ENCODE measurements at regions not wholly inside any gene's neighbourhood (a gene's known extent, or its start where the extent isn't known, plus 50 kb on each side); places are given as distances from the start of the nearest gene placed in this dataset.

GRCh38 chr18:78113136-78113939 is 863.7 kb downstream of the GALR1 start:
- DNase-seq (ENCODE audit: low read depth, low spot score) = no peak
- no peak overlapping the region for H2AFZ ChIP-seq (ENCODE audit: control insufficient read depth, low read length)

GRCh38 chr18:78113940-78114251 is 864.2 kb downstream of the GALR1 start:
- no peak overlapping the region for H2AFZ ChIP-seq (ENCODE audit: control insufficient read depth, low read length)
- TF ChIP-seq EZH2 (IDR thresholded peaks at IDR 0.05; ENCODE audit: low read length) (no peak), CTCF (optimal IDR thresholded peaks at IDR 0.05 in 1 of 3, IDR thresholded peaks at IDR 0.05 in 1 of 3, conservative IDR thresholded peaks at IDR 0.05 in 1 of 3; ENCODE audit: extremely low read depth in 1 of 3, insufficient read depth in 2 of 3, low read length in 3 of 3) (no peak)
- no peaks in the 10 kb centered on the region for H3K27me3 ChIP-seq (ENCODE audit: control insufficient read depth, extremely low read depth, insufficient read depth, low read length)
- peaks cover 3% of the 10 kb centered on the region for H3K9me3 ChIP-seq (ENCODE audit: control insufficient read depth, low read depth, low read length)
- no peak overlapping the region for H3K27ac ChIP-seq (ENCODE audit: control insufficient read depth, insufficient read depth, low read length)
- no peak overlapping the region for H3K4me3 ChIP-seq (ENCODE audit: control insufficient read depth in 2 of 3, extremely low read depth in 1 of 3, insufficient read depth in 2 of 3, low read depth in 1 of 3, low read length in 3 of 3)
- H3K4me1 ChIP-seq (ENCODE audit: control insufficient read depth, extremely low read depth, insufficient read depth, low read length) = no peaks in the 10 kb centered on the region
- no peak for FAIRE-seq
- DNase-seq (ENCODE audit: low read depth, low spot score) = no peak
- dilution Hi-C loops (cut with MboI; ENCODE audit: extremely low pct_ligation_motif_present, low sequenced_read_pairs) = no loop called here
- H4K20me1 ChIP-seq (ENCODE audit: control insufficient read depth, extremely low read depth, insufficient read depth, low read length) = no peaks in the 10 kb centered on the region
- no peaks in the 10 kb centered on the region for H3K79me2 ChIP-seq (ENCODE audit: control insufficient read depth, insufficient read depth, low read length)
- H3K9ac ChIP-seq (ENCODE audit: control insufficient read depth, extremely low read depth, insufficient read depth, low read length) = no peak overlapping the region
- H3K36me3 ChIP-seq (ENCODE audit: control insufficient read depth in 2 of 2, extremely low read depth in 1 of 2, insufficient read depth in 2 of 2, low read length in 2 of 2) = no peaks in the 10 kb centered on the region
- no peaks in the 10 kb centered on the region for H3K9me1 ChIP-seq (ENCODE audit: control insufficient read depth, extremely low read depth, insufficient read depth, low read length)
- no peak overlapping the region for H3K4me2 ChIP-seq (ENCODE audit: control insufficient read depth, extremely low read depth, insufficient read depth, low read depth, low read length)

More at GRCh38 chr18:78113136-78113939, 863.7 kb downstream of the GALR1 start:
- TF ChIP-seq CTCF (optimal IDR thresholded peaks at IDR 0.05 in 1 of 3, IDR thresholded peaks at IDR 0.05 in 1 of 3, conservative IDR thresholded peaks at IDR 0.05 in 1 of 3; ENCODE audit: extremely low read depth in 1 of 3, insufficient read depth in 2 of 3, low read length in 3 of 3) (no peak), EZH2 (IDR thresholded peaks at IDR 0.05; ENCODE audit: low read length) (no peak)
- H3K9me3 ChIP-seq (ENCODE audit: control insufficient read depth, low read depth, low read length) = peaks cover 4% of the 10 kb centered on the region
- H3K79me2 ChIP-seq (ENCODE audit: control insufficient read depth, insufficient read depth, low read length) = no peaks in the 10 kb centered on the region
- H4K20me1 ChIP-seq (ENCODE audit: control insufficient read depth, extremely low read depth, insufficient read depth, low read length) = no peaks in the 10 kb centered on the region
- no peaks in the 10 kb centered on the region for H3K36me3 ChIP-seq (ENCODE audit: control insufficient read depth in 2 of 2, extremely low read depth in 1 of 2, insufficient read depth in 2 of 2, low read length in 2 of 2)
- H3K9ac ChIP-seq (ENCODE audit: control insufficient read depth, extremely low read depth, insufficient read depth, low read length) = no peak overlapping the region
- H3K4me1 ChIP-seq (ENCODE audit: control insufficient read depth, extremely low read depth, insufficient read depth, low read length) = no peaks in the 10 kb centered on the region
- no peaks in the 10 kb centered on the region for H3K27me3 ChIP-seq (ENCODE audit: control insufficient read depth, extremely low read depth, insufficient read depth, low read length)
- H3K27ac ChIP-seq (ENCODE audit: control insufficient read depth, insufficient read depth, low read length) = no peak overlapping the region
- no peaks in the 10 kb centered on the region for H3K9me1 ChIP-seq (ENCODE audit: control insufficient read depth, extremely low read depth, insufficient read depth, low read length)
- no peak for FAIRE-seq
- dilution Hi-C loops (cut with MboI; ENCODE audit: extremely low pct_ligation_motif_present, low sequenced_read_pairs) = no loop called here
- H3K4me2 ChIP-seq (ENCODE audit: control insufficient read depth, extremely low read depth, insufficient read depth, low read depth, low read length) = no peak overlapping the region
- no peak overlapping the region for H3K4me3 ChIP-seq (ENCODE audit: control insufficient read depth in 2 of 3, extremely low read depth in 1 of 3, insufficient read depth in 2 of 3, low read depth in 1 of 3, low read length in 3 of 3)

Measured in keratinocyte (primary cell).